Thyroid gland (tissue), 4 donors: ENCODE measurements at regions not wholly inside any gene's neighbourhood (a gene's known extent, or its start where the extent isn't known, plus 50 kb on each side); places are given as distances from the start of the nearest gene placed in this dataset.

Experiments
- POLR2A ChIP-seq, 2 donors: fragments of 450-650 bp; IDR thresholded peaks; one replicate each; pipeline ENCODE4 v1.6.1; 2017; ENCODE audit warnings: antibody characterized with exemption in 2 of 2, mild to moderate bottlenecking in 2 of 2, moderate library complexity in 1 of 2
- TF ChIP-seq, protein P1 (sequence below), 6 experiments: fragments of 200-600 bp in 3 of 6; fragments of 450-650 bp in 3 of 6; sonication (generic) in 3 of 6; IDR thresholded peaks; one replicate each; pipeline ENCODE4 v1.5.1; 2016 to 2019; ENCODE audit warnings: antibody characterized with exemption in 6 of 6, mild to moderate bottlenecking in 2 of 6, inconsistent platforms in 1 of 6, moderate library complexity in 1 of 6

DNA sequence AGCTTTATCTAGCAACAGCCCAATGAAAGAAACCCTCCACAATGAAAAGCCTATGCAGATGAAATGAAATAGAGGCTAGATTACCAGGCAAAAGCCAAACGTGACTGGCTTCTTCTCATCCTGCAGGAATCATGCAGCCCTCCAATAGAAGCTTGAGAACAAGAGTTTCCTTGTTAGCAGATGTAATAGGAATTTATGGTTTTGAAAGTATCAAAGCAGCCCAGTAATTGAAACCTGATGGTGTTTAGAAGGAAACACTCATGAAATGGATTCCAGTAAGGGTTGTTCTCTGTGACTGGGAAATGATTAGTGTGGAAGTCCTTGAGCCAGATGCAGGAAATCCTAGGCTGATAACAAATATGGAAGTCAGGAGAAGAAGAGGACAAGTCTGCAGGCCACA is 320.3 kb upstream of the TSPY4 start:
- TF ChIP-seq, protein P1, sequence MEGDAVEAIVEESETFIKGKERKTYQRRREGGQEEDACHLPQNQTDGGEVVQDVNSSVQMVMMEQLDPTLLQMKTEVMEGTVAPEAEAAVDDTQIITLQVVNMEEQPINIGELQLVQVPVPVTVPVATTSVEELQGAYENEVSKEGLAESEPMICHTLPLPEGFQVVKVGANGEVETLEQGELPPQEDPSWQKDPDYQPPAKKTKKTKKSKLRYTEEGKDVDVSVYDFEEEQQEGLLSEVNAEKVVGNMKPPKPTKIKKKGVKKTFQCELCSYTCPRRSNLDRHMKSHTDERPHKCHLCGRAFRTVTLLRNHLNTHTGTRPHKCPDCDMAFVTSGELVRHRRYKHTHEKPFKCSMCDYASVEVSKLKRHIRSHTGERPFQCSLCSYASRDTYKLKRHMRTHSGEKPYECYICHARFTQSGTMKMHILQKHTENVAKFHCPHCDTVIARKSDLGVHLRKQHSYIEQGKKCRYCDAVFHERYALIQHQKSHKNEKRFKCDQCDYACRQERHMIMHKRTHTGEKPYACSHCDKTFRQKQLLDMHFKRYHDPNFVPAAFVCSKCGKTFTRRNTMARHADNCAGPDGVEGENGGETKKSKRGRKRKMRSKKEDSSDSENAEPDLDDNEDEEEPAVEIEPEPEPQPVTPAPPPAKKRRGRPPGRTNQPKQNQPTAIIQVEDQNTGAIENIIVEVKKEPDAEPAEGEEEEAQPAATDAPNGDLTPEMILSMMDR (IDR thresholded peaks at IDR 0.05): no peak
- no peak for TF ChIP-seq POLR2A (IDR thresholded peaks at IDR 0.05)
